MM.1S (cell line): ENCODE measurements at regions not wholly inside any gene's neighbourhood (a gene's known extent, or its start where the extent isn't known, plus 50 kb on each side); places are given as distances from the start of the nearest gene placed in this dataset.

Experiments
- EZH2 ChIP-seq: fragments of 300-600 bp; sonication (generic); optimal IDR thresholded peaks from 2 replicates; pipeline ENCODE3; 2017; ENCODE audit warnings: low read depth, mild to moderate bottlenecking, antibody characterized with exemption, low read length, mixed read lengths
- TF ChIP-seq, protein P1 (sequence below): fragments of 300-600 bp; sonication (generic); IDR thresholded peaks from 2 replicates; pipeline ENCODE4 v1.5.1; 2016; ENCODE audit warnings: antibody characterized with exemption, low read length, mixed read lengths

- TF ChIP-seq, protein P1, sequence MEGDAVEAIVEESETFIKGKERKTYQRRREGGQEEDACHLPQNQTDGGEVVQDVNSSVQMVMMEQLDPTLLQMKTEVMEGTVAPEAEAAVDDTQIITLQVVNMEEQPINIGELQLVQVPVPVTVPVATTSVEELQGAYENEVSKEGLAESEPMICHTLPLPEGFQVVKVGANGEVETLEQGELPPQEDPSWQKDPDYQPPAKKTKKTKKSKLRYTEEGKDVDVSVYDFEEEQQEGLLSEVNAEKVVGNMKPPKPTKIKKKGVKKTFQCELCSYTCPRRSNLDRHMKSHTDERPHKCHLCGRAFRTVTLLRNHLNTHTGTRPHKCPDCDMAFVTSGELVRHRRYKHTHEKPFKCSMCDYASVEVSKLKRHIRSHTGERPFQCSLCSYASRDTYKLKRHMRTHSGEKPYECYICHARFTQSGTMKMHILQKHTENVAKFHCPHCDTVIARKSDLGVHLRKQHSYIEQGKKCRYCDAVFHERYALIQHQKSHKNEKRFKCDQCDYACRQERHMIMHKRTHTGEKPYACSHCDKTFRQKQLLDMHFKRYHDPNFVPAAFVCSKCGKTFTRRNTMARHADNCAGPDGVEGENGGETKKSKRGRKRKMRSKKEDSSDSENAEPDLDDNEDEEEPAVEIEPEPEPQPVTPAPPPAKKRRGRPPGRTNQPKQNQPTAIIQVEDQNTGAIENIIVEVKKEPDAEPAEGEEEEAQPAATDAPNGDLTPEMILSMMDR: no peak
- TF ChIP-seq EZH2: no peak
Observed at GRCh38 chr3:16768014-16768413, 116.7 kb upstream of the PLCL2 start.
